ENCODE measurements at regions not wholly inside any gene's neighbourhood (a gene's known extent, or its start where the extent isn't known, plus 50 kb on each side); places are given as distances from the start of the nearest gene placed in this dataset.

GRCh38 chr1:191852907-191853306 is 305.4 kb upstream of the RGS18 start:
- Histone ChIP-seq H3K36me3 (ENCODE audit: insufficient read depth, low read length) (no peaks in the 10 kb centered on the region), H3K27ac (ENCODE audit: low read depth, low read length) (no peak overlapping the region), H3K4me2 (ENCODE audit: low read length) (no peak overlapping the region), H3K4me3 (ENCODE audit: insufficient read depth, low read depth, low read length) (no peak overlapping the region), H3K79me2 (ENCODE audit: insufficient read depth, low read length) (no peaks in the 10 kb centered on the region), H3K9ac (ENCODE audit: low read length) (no peak overlapping the region), H3K27me3 (ENCODE audit: insufficient read depth, low read length) (no peaks in the 10 kb centered on the region), H4K20me1 (ENCODE audit: insufficient read depth, low read length) (no peaks in the 10 kb centered on the region), H3K4me1 (ENCODE audit: insufficient read depth, low read length) (peaks cover 3% of the 10 kb centered on the region), H2AFZ (ENCODE audit: low read depth, low read length) (no peak overlapping the region), H3K9me3 (ENCODE audit: insufficient read depth, low read depth, low read length) (no peaks in the 10 kb centered on the region)
- Mint-ChIP-seq H3K9me3 (ENCODE audit: unreplicated experiment) (no peaks in the 10 kb centered on the region), H3K36me3 (ENCODE audit: low read depth, unreplicated experiment) (no peaks in the 10 kb centered on the region), H3K27ac (ENCODE audit: unreplicated experiment) (no peak overlapping the region), H3K4me3 (ENCODE audit: unreplicated experiment) (no peak overlapping the region), H3K27me3 (ENCODE audit: low read depth, unreplicated experiment) (no peaks in the 10 kb centered on the region), H3K4me1 (ENCODE audit: low read depth, unreplicated experiment) (peaks cover 9% of the 10 kb centered on the region)
- FAIRE-seq (no peak), DNase-seq (ENCODE audit: low read depth) (no peak)
- TF ChIP-seq CTCF (IDR thresholded peaks at IDR 0.05; ENCODE audit: insufficient read depth, low read depth, low read length) (no peak), EZH2 (IDR thresholded peaks at IDR 0.05; ENCODE audit: insufficient read depth, low read length) (no peak)

GRCh38 chr1:191857600-191857999 is 300.7 kb upstream of the RGS18 start:
- Histone ChIP-seq H4K20me1 (ENCODE audit: insufficient read depth, low read length) (no peaks in the 10 kb centered on the region), H3K4me3 (ENCODE audit: insufficient read depth, low read depth, low read length) (no peak overlapping the region), H2AFZ (ENCODE audit: low read depth, low read length) (no peak overlapping the region), H3K4me1 (ENCODE audit: insufficient read depth, low read length) (no peaks in the 10 kb centered on the region), H3K79me2 (ENCODE audit: insufficient read depth, low read length) (no peaks in the 10 kb centered on the region), H3K4me2 (ENCODE audit: low read length) (no peak overlapping the region), H3K9ac (ENCODE audit: low read length) (no peak overlapping the region), H3K36me3 (ENCODE audit: insufficient read depth, low read length) (no peaks in the 10 kb centered on the region), H3K27ac (ENCODE audit: low read depth, low read length) (no peak overlapping the region), H3K27me3 (ENCODE audit: insufficient read depth, low read length) (no peaks in the 10 kb centered on the region), H3K9me3 (ENCODE audit: insufficient read depth, low read depth, low read length) (no peaks in the 10 kb centered on the region)
- no peak overlapping the region for H3K4me3 Mint-ChIP-seq (ENCODE audit: unreplicated experiment)
- no peak overlapping the region for H3K27ac Mint-ChIP-seq (ENCODE audit: unreplicated experiment)
- FAIRE-seq (no peak), DNase-seq (ENCODE audit: low read depth) (no peak)
- H3K9me3 Mint-ChIP-seq (ENCODE audit: unreplicated experiment), result peaks cover 2% of the 10 kb centered on the region
- H3K36me3 Mint-ChIP-seq (ENCODE audit: low read depth, unreplicated experiment), result no peaks in the 10 kb centered on the region
- H3K4me1 Mint-ChIP-seq (ENCODE audit: low read depth, unreplicated experiment), result no peaks in the 10 kb centered on the region
- TF ChIP-seq EZH2 (IDR thresholded peaks at IDR 0.05; ENCODE audit: insufficient read depth, low read length) (no peak), CTCF (IDR thresholded peaks at IDR 0.05; ENCODE audit: insufficient read depth, low read depth, low read length) (no peak)
- H3K27me3 Mint-ChIP-seq (ENCODE audit: low read depth, unreplicated experiment), result no peaks in the 10 kb centered on the region

GRCh38 chr1:191865479-191865878 is 292.8 kb upstream of the RGS18 start:
- no peaks in the 10 kb centered on the region for H3K9me3 ChIP-seq (ENCODE audit: insufficient read depth, low read depth, low read length)
- H3K4me3 ChIP-seq (ENCODE audit: insufficient read depth, low read depth, low read length), result no peak overlapping the region
- no peak overlapping the region for H3K4me2 ChIP-seq (ENCODE audit: low read length)
- Mint-ChIP-seq H3K4me3 (ENCODE audit: unreplicated experiment) (no peak overlapping the region), H3K27ac (ENCODE audit: unreplicated experiment) (no peak overlapping the region), H3K4me1 (ENCODE audit: low read depth, unreplicated experiment) (no peaks in the 10 kb centered on the region), H3K27me3 (ENCODE audit: low read depth, unreplicated experiment) (no peaks in the 10 kb centered on the region), H3K36me3 (ENCODE audit: low read depth, unreplicated experiment) (no peaks in the 10 kb centered on the region), H3K9me3 (ENCODE audit: unreplicated experiment) (peaks cover 2% of the 10 kb centered on the region)
- H3K79me2 ChIP-seq (ENCODE audit: insufficient read depth, low read length), result no peaks in the 10 kb centered on the region
- H3K36me3 ChIP-seq (ENCODE audit: insufficient read depth, low read length), result no peaks in the 10 kb centered on the region
- H4K20me1 ChIP-seq (ENCODE audit: insufficient read depth, low read length), result no peaks in the 10 kb centered on the region
- TF ChIP-seq EZH2 (IDR thresholded peaks at IDR 0.05; ENCODE audit: insufficient read depth, low read length) (no peak), CTCF (IDR thresholded peaks at IDR 0.05; ENCODE audit: insufficient read depth, low read depth, low read length) (no peak)
- no peaks in the 10 kb centered on the region for H3K27me3 ChIP-seq (ENCODE audit: insufficient read depth, low read length)
- no peak for FAIRE-seq
- H3K4me1 ChIP-seq (ENCODE audit: insufficient read depth, low read length), result no peaks in the 10 kb centered on the region
- no peak overlapping the region for H3K9ac ChIP-seq (ENCODE audit: low read length)
- H2AFZ ChIP-seq (ENCODE audit: low read depth, low read length), result no peak overlapping the region
- DNase-seq (ENCODE audit: low read depth), result no peak
- no peak overlapping the region for H3K27ac ChIP-seq (ENCODE audit: low read depth, low read length)
